HG03558 (cell line): ENCODE measurements at regions not wholly inside any gene's neighbourhood (a gene's known extent, or its start where the extent isn't known, plus 50 kb on each side); places are given as distances from the start of the nearest gene placed in this dataset.

ENCODE experiments used
- ATAC-seq: cut with Tn5 transposase; IDR thresholded peaks from one replicate; pipeline ENCODE4 v1.9.1; 2021; ENCODE audit warnings: moderate number of reproducible peaks; ENCODE audit not compliant: unreplicated experiment; ENCODE audit errors: extremely low read depth

GRCh38 chr3:188940573-188940932 is 231.2 kb upstream of the TPRG1 start:
- ATAC-seq = no peak

- ATAC-seq = no peak
Observed at GRCh38 chr3:188941103-188941502, 230.7 kb upstream of the TPRG1 start.

GRCh38 chr3:188942191-188942590 is 229.6 kb upstream of the TPRG1 start:
- ATAC-seq = no peak

GRCh38 chr3:188943591-188943990 is 228.2 kb upstream of the TPRG1 start:
- ATAC-seq = no peak

GRCh38 chr3:188944108-188944507 is 227.7 kb upstream of the TPRG1 start:
- ATAC-seq = no peak

GRCh38 chr3:188946351-188947240 is 225.2 kb upstream of the TPRG1 start:
- no peak for ATAC-seq

- ATAC-seq = no peak
Observed at GRCh38 chr3:188947401-188948280, 224.1 kb upstream of the TPRG1 start.

GRCh38 chr3:188948281-188948996 is 223.3 kb upstream of the TPRG1 start:
- ATAC-seq = no peak

GRCh38 chr3:188948997-188949389 is 222.8 kb upstream of the TPRG1 start:
- no peak for ATAC-seq

GRCh38 chr3:188949456-188949855 is 222.3 kb upstream of the TPRG1 start:
- ATAC-seq = no peak

- no peak for ATAC-seq
Observed at GRCh38 chr3:188949996-188950395, 221.8 kb upstream of the TPRG1 start.

GRCh38 chr3:188950832-188951489 is 220.8 kb upstream of the TPRG1 start:
- no peak for ATAC-seq

GRCh38 chr3:188951734-188952133 is 220.0 kb upstream of the TPRG1 start:
- ATAC-seq = no peak

GRCh38 chr3:188954590-188955208 is 217.1 kb upstream of the TPRG1 start:
- no peak for ATAC-seq

- ATAC-seq = no peak
Observed at GRCh38 chr3:188955919-188956318, 215.9 kb upstream of the TPRG1 start.

GRCh38 chr3:188956839-188957489 is 214.8 kb upstream of the TPRG1 start:
- ATAC-seq = no peak

- no peak for ATAC-seq
Observed at GRCh38 chr3:188959013-188959412, 212.8 kb upstream of the TPRG1 start.

GRCh38 chr3:188962253-188963247 is 209.2 kb upstream of the TPRG1 start:
- no peak for ATAC-seq
